ENCODE measurements at regions not wholly inside any gene's neighbourhood (a gene's known extent, or its start where the extent isn't known, plus 50 kb on each side); places are given as distances from the start of the nearest gene placed in this dataset.

DNA sequence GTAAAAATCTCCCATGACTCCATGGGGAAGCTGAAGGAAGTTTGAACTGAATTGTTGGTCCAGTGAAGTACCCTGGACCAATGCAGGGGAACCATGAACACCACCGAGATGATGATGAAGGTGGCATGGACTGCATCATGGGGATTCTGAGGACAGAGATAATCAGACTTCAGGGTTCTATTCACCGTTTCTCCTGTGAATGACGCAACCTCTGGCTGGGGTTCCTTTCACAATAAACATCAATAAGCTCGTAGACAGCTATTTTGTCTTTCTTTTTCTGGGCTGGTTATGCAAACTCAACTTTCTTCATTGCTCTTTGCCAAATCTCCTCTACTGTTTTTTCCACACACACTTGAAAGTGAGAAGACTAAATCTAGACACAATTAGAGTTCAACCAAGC, 87.9 kb upstream of the NKX2-2 start:
- no peaks in the 10 kb centered on the region for H3K79me2 ChIP-seq (ENCODE audit: control insufficient read depth, insufficient read depth, low read length)
- H3K36me3 ChIP-seq (ENCODE audit: control insufficient read depth, insufficient read depth, low read length), result no peaks in the 10 kb centered on the region
- H3K4me2 ChIP-seq (ENCODE audit: extremely low read depth, insufficient read depth, low read length), result no peak overlapping the region
- no peak overlapping the region for H3K27ac ChIP-seq (ENCODE audit: insufficient read depth, low read length)
- no peak for TF ChIP-seq EZH2 (IDR thresholded peaks at IDR 0.05; ENCODE audit: low read length, missing control alignments)
- no peaks in the 10 kb centered on the region for H3K27me3 ChIP-seq (ENCODE audit: control insufficient read depth, insufficient read depth, low read length)
- no peak overlapping the region for H3K4me3 ChIP-seq (replicated peaks in 1 of 4; ENCODE audit: control extremely low read depth in 1 of 4, insufficient read depth in 1 of 4, low read depth in 3 of 4, low read length in 4 of 4)
- no peak overlapping the region for H2AFZ ChIP-seq (ENCODE audit: low read length)
- H4K20me1 ChIP-seq (ENCODE audit: control insufficient read depth, extremely low read depth, insufficient read depth, low read length), result no peaks in the 10 kb centered on the region
- no peaks in the 10 kb centered on the region for H3K4me1 ChIP-seq (ENCODE audit: control insufficient read depth, extremely low read depth, insufficient read depth, low read length)
- H3K9ac ChIP-seq (ENCODE audit: insufficient read depth, low read length), result no peak overlapping the region
- DNase-seq (ENCODE audit: low read depth in 2 of 2), result no peak
- H3K9me3 ChIP-seq (ENCODE audit: control insufficient read depth, insufficient read depth, low read depth, low read length), result no peaks in the 10 kb centered on the region

DNA sequence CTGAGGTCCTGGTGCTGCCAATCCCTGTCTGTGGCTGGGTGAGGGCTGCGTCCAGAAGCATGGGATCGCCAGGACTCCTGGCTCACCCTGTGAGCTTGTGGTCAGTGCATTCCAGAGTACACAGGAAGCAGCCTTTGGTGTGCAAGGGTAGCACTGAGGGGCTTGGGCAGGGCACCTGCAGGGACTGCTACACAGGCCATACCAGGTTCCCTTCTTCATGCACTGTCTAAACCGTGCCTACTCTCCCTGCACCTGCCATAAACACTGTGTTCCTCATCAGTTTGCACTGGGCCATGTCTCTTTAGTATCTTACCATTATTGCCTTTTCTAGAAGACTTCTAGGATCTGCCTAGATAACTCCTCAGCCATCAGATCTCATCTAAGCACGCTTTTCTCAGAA, 72.8 kb upstream of the NKX2-2 start:
- Histone ChIP-seq H2AFZ (ENCODE audit: low read length) (no peak overlapping the region), H3K9me3 (ENCODE audit: control insufficient read depth, insufficient read depth, low read depth, low read length) (no peaks in the 10 kb centered on the region), H3K4me2 (ENCODE audit: extremely low read depth, insufficient read depth, low read length) (no peak overlapping the region), H3K36me3 (ENCODE audit: control insufficient read depth, insufficient read depth, low read length) (no peaks in the 10 kb centered on the region), H3K4me3 (replicated peaks in 1 of 4; ENCODE audit: control extremely low read depth in 1 of 4, insufficient read depth in 1 of 4, low read depth in 3 of 4, low read length in 4 of 4) (no peak overlapping the region), H3K79me2 (ENCODE audit: control insufficient read depth, insufficient read depth, low read length) (no peaks in the 10 kb centered on the region), H4K20me1 (ENCODE audit: control insufficient read depth, extremely low read depth, insufficient read depth, low read length) (no peaks in the 10 kb centered on the region), H3K27me3 (ENCODE audit: control insufficient read depth, insufficient read depth, low read length) (no peaks in the 10 kb centered on the region), H3K27ac (ENCODE audit: insufficient read depth, low read length) (no peak overlapping the region), H3K9ac (ENCODE audit: insufficient read depth, low read length) (no peak overlapping the region), H3K4me1 (ENCODE audit: control insufficient read depth, extremely low read depth, insufficient read depth, low read length) (no peaks in the 10 kb centered on the region)
- TF ChIP-seq, protein P1, sequence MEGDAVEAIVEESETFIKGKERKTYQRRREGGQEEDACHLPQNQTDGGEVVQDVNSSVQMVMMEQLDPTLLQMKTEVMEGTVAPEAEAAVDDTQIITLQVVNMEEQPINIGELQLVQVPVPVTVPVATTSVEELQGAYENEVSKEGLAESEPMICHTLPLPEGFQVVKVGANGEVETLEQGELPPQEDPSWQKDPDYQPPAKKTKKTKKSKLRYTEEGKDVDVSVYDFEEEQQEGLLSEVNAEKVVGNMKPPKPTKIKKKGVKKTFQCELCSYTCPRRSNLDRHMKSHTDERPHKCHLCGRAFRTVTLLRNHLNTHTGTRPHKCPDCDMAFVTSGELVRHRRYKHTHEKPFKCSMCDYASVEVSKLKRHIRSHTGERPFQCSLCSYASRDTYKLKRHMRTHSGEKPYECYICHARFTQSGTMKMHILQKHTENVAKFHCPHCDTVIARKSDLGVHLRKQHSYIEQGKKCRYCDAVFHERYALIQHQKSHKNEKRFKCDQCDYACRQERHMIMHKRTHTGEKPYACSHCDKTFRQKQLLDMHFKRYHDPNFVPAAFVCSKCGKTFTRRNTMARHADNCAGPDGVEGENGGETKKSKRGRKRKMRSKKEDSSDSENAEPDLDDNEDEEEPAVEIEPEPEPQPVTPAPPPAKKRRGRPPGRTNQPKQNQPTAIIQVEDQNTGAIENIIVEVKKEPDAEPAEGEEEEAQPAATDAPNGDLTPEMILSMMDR (conservative IDR thresholded peaks at IDR 0.05 in 1 of 2, IDR thresholded peaks at IDR 0.05 in 1 of 2; ENCODE audit: low read depth in 1 of 2, low read length in 2 of 2), result no peak
- TF ChIP-seq EZH2 (IDR thresholded peaks at IDR 0.05; ENCODE audit: low read length, missing control alignments), result no peak
- no peak for DNase-seq (ENCODE audit: low read depth in 2 of 2)

DNA sequence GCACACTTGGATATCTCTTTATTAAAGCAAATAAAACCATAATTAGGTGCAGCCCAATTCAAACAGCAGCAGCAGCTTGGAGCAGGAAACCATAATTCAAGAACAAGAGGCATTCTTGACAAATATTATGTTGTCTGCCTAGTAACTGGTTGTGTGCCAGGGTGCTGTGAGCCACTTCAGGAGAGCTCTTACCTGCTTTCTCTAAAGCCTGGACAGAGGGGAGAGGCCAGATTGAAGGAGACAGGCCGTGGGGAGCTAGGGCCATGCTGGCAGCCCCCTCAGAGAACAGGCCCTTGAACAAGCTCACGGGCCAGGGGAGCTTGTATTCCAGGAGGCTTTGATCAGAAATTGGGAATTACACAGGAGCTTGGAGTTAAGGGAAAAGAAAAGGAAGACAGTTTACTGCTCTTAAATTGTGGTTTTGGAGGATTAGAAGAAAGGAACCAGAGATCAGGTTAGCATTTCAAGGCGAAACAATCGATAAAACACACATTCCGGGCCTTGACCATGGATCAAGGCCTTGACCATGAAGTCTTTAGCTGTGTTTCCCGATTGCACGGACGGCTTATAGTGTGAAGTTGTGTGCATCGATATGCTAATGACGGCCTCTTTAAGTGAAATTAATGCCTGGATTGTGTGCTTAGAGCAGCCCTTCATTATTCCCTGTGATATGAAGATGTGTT, 69.8 kb upstream of the NKX2-2 start:
- Histone ChIP-seq H3K4me2 (ENCODE audit: extremely low read depth, insufficient read depth, low read length) (no peak overlapping the region), H3K9ac (ENCODE audit: insufficient read depth, low read length) (no peak overlapping the region), H3K79me2 (ENCODE audit: control insufficient read depth, insufficient read depth, low read length) (no peaks in the 10 kb centered on the region), H2AFZ (ENCODE audit: low read length) (no peak overlapping the region), H3K4me3 (replicated peaks in 1 of 4; ENCODE audit: control extremely low read depth in 1 of 4, insufficient read depth in 1 of 4, low read depth in 3 of 4, low read length in 4 of 4) (no peak overlapping the region), H3K27ac (ENCODE audit: insufficient read depth, low read length) (no peak overlapping the region), H3K9me3 (ENCODE audit: control insufficient read depth, insufficient read depth, low read depth, low read length) (no peaks in the 10 kb centered on the region), H4K20me1 (ENCODE audit: control insufficient read depth, extremely low read depth, insufficient read depth, low read length) (no peaks in the 10 kb centered on the region), H3K27me3 (ENCODE audit: control insufficient read depth, insufficient read depth, low read length) (no peaks in the 10 kb centered on the region), H3K36me3 (ENCODE audit: control insufficient read depth, insufficient read depth, low read length) (no peaks in the 10 kb centered on the region), H3K4me1 (ENCODE audit: control insufficient read depth, extremely low read depth, insufficient read depth, low read length) (no peaks in the 10 kb centered on the region)
- no peak for TF ChIP-seq EZH2 (IDR thresholded peaks at IDR 0.05; ENCODE audit: low read length, missing control alignments)
- TF ChIP-seq, protein P1 (conservative IDR thresholded peaks at IDR 0.05 in 1 of 2, IDR thresholded peaks at IDR 0.05 in 1 of 2; ENCODE audit: low read depth in 1 of 2, low read length in 2 of 2), result no peak
- no peak for DNase-seq (ENCODE audit: low read depth in 2 of 2)
